ENCODE measurements at regions not wholly inside any gene's neighbourhood (a gene's known extent, or its start where the extent isn't known, plus 50 kb on each side); places are given as distances from the start of the nearest gene placed in this dataset.

DNA sequence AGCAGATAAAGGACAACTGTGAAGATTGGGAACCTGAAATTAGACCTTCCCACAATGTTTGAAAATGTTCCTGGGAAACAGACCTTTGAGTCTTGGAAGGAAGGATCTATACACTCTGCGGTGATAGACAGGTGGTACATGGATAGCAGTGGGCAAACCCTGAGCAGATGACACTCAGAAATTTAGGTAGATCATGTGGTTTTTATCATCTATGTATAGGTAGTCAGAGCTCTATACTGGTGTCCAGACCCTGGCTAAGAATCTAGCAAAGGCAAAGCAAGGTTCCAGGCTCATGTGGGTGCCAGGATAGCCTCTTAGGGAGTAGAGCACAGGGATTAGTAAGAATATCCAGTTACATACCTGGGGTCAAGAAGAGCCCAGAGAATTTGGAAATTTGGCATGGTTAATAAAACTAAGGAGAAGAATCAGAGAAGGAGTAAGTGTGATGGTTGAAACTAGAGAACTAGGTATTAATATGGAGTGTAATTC is 331.2 kb upstream of the FBXO33 start:
- no peak overlapping the region for H3K4me3 ChIP-seq (ENCODE audit: low read length)
- TF ChIP-seq MXI1 (conservative IDR thresholded peaks at IDR 0.05; ENCODE audit: poor library complexity, severe bottlenecking) = no peak
- TF ChIP-seq, protein P1, sequence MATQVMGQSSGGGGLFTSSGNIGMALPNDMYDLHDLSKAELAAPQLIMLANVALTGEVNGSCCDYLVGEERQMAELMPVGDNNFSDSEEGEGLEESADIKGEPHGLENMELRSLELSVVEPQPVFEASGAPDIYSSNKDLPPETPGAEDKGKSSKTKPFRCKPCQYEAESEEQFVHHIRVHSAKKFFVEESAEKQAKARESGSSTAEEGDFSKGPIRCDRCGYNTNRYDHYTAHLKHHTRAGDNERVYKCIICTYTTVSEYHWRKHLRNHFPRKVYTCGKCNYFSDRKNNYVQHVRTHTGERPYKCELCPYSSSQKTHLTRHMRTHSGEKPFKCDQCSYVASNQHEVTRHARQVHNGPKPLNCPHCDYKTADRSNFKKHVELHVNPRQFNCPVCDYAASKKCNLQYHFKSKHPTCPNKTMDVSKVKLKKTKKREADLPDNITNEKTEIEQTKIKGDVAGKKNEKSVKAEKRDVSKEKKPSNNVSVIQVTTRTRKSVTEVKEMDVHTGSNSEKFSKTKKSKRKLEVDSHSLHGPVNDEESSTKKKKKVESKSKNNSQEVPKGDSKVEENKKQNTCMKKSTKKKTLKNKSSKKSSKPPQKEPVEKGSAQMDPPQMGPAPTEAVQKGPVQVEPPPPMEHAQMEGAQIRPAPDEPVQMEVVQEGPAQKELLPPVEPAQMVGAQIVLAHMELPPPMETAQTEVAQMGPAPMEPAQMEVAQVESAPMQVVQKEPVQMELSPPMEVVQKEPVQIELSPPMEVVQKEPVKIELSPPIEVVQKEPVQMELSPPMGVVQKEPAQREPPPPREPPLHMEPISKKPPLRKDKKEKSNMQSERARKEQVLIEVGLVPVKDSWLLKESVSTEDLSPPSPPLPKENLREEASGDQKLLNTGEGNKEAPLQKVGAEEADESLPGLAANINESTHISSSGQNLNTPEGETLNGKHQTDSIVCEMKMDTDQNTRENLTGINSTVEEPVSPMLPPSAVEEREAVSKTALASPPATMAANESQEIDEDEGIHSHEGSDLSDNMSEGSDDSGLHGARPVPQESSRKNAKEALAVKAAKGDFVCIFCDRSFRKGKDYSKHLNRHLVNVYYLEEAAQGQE (IDR thresholded peaks at IDR 0.05; ENCODE audit: borderline replicate concordance) = no peak
- TF ChIP-seq, protein P2, sequence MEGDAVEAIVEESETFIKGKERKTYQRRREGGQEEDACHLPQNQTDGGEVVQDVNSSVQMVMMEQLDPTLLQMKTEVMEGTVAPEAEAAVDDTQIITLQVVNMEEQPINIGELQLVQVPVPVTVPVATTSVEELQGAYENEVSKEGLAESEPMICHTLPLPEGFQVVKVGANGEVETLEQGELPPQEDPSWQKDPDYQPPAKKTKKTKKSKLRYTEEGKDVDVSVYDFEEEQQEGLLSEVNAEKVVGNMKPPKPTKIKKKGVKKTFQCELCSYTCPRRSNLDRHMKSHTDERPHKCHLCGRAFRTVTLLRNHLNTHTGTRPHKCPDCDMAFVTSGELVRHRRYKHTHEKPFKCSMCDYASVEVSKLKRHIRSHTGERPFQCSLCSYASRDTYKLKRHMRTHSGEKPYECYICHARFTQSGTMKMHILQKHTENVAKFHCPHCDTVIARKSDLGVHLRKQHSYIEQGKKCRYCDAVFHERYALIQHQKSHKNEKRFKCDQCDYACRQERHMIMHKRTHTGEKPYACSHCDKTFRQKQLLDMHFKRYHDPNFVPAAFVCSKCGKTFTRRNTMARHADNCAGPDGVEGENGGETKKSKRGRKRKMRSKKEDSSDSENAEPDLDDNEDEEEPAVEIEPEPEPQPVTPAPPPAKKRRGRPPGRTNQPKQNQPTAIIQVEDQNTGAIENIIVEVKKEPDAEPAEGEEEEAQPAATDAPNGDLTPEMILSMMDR (IDR thresholded peaks at IDR 0.05; ENCODE audit: poor library complexity, severe bottlenecking) = no peak
- TF ChIP-seq EZH2 (IDR thresholded peaks at IDR 0.05; ENCODE audit: borderline replicate concordance, insufficient read depth, low read length, poor library complexity, severe bottlenecking) = no peak
- no peak for TF ChIP-seq TAF1 (IDR thresholded peaks at IDR 0.05; ENCODE audit: low read depth)
- no peak for TF ChIP-seq SMC3 (conservative IDR thresholded peaks at IDR 0.05; ENCODE audit: poor library complexity)
- TF ChIP-seq RAD21 (conservative IDR thresholded peaks at IDR 0.05) = no peak
- no peak for TF ChIP-seq POLR2AphosphoS5 (IDR thresholded peaks at IDR 0.05)
- no peak for TF ChIP-seq EP300 (conservative IDR thresholded peaks at IDR 0.05; ENCODE audit: poor library complexity, severe bottlenecking)

DNA sequence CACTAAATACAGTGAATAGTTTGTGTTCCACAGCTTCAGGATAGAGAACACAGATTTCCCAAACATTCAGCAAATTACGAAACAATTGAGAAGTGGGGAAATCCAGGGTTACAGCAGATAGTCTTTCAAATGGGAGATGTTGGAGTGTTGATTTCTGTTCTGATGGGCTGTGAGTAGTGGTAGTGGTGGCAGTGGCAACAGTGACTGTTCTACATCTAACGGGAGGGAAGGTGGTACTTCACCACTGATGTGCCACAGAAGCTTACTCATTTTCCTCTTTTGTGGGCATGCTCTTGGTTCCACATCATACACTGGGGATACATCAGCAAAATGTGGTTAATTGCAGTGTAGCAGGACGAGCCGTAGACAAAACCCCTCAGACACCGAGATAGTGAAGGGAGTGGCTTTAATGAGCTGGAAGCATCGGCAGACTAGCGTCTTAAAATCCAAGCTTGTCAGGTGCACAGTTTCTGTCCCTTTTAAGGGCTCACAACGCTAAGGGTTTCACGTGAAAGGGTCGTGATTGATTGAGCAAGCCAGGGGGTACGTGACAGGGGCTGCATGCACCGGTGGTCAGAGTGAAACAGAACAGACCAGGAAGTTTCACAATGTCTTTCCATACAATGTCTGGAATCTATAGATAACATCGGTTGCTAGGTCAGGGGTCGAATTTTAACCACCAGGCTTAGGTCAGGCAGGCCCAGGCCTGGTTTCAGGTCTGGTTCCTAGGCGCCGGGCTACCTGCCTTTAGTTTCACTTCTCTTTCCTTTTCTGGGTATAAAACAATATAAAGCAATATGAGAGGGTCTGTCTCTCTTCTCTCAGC is 330.6 kb upstream of the FBXO33 start:
- H2AFZ ChIP-seq (ENCODE audit: low read depth, low read length) = no peak overlapping the region
- no peak overlapping the region for H3K4me3 ChIP-seq (ENCODE audit: low read length)
- no peaks in the 10 kb centered on the region for H3K9me3 ChIP-seq (ENCODE audit: low read length)
- H3K27me3 ChIP-seq (ENCODE audit: insufficient read depth, low read depth, low read length) = no peaks in the 10 kb centered on the region
- no peaks in the 10 kb centered on the region for H3K36me3 ChIP-seq (ENCODE audit: insufficient read depth, low read length)
- H3K79me2 ChIP-seq (replicated peaks; ENCODE audit: insufficient read depth, low read length) = no peaks in the 10 kb centered on the region
- no peak overlapping the region for H3K27ac ChIP-seq (ENCODE audit: low read length)
- no peak overlapping the region for H3K9ac ChIP-seq (ENCODE audit: low read length)
- TF ChIP-seq MXI1 (conservative IDR thresholded peaks at IDR 0.05; ENCODE audit: poor library complexity, severe bottlenecking) (no peak), EP300 (conservative IDR thresholded peaks at IDR 0.05; ENCODE audit: poor library complexity, severe bottlenecking) (no peak), TAF1 (IDR thresholded peaks at IDR 0.05; ENCODE audit: low read depth) (no peak), RAD21 (conservative IDR thresholded peaks at IDR 0.05) (no peak), EZH2 (IDR thresholded peaks at IDR 0.05; ENCODE audit: borderline replicate concordance, insufficient read depth, low read length, poor library complexity, severe bottlenecking) (no peak), POLR2AphosphoS5 (IDR thresholded peaks at IDR 0.05) (no peak)
- TF ChIP-seq, protein P1 (IDR thresholded peaks at IDR 0.05; ENCODE audit: borderline replicate concordance) = no peak
- TF ChIP-seq, protein P2 (IDR thresholded peaks at IDR 0.05; ENCODE audit: poor library complexity, severe bottlenecking) = no peak
- H3K4me2 ChIP-seq (ENCODE audit: low read length) = no peak overlapping the region
- H3K9me2 ChIP-seq (ENCODE audit: insufficient read depth, low read length) = no peaks in the 10 kb centered on the region
- no peaks in the 10 kb centered on the region for H4K20me1 ChIP-seq (ENCODE audit: insufficient read depth)
- H3F3A ChIP-seq (ENCODE audit: insufficient read depth, low read length, poor library complexity, severe bottlenecking) = no peaks in the 10 kb centered on the region

More for the DNA sequence above, 331.2 kb upstream of the FBXO33 start:
- Histone ChIP-seq H3K9me3 (ENCODE audit: low read length) (no peaks in the 10 kb centered on the region), H3F3A (ENCODE audit: insufficient read depth, low read length, poor library complexity, severe bottlenecking) (no peaks in the 10 kb centered on the region), H2AFZ (ENCODE audit: low read depth, low read length) (no peak overlapping the region), H3K4me2 (ENCODE audit: low read length) (no peak overlapping the region), H4K20me1 (ENCODE audit: insufficient read depth) (no peaks in the 10 kb centered on the region), H3K27ac (ENCODE audit: low read length) (no peak overlapping the region), H3K79me2 (replicated peaks; ENCODE audit: insufficient read depth, low read length) (no peaks in the 10 kb centered on the region), H3K36me3 (ENCODE audit: insufficient read depth, low read length) (no peaks in the 10 kb centered on the region), H3K9me2 (ENCODE audit: insufficient read depth, low read length) (no peaks in the 10 kb centered on the region), H3K9ac (ENCODE audit: low read length) (no peak overlapping the region), H3K27me3 (ENCODE audit: insufficient read depth, low read depth, low read length) (no peaks in the 10 kb centered on the region)

All from neural cell (in vitro differentiated cells).